Glomerular visceral epithelial cell (primary cell): ENCODE measurements at regions not wholly inside any gene's neighbourhood (a gene's known extent, or its start where the extent isn't known, plus 50 kb on each side); places are given as distances from the start of the nearest gene placed in this dataset.

Experiments used
- DNase-seq: peaks from one replicate; pipeline ENCODE4 v3.0.0-alpha.2; 2016; ENCODE audit errors: extremely low spot score

DNA sequence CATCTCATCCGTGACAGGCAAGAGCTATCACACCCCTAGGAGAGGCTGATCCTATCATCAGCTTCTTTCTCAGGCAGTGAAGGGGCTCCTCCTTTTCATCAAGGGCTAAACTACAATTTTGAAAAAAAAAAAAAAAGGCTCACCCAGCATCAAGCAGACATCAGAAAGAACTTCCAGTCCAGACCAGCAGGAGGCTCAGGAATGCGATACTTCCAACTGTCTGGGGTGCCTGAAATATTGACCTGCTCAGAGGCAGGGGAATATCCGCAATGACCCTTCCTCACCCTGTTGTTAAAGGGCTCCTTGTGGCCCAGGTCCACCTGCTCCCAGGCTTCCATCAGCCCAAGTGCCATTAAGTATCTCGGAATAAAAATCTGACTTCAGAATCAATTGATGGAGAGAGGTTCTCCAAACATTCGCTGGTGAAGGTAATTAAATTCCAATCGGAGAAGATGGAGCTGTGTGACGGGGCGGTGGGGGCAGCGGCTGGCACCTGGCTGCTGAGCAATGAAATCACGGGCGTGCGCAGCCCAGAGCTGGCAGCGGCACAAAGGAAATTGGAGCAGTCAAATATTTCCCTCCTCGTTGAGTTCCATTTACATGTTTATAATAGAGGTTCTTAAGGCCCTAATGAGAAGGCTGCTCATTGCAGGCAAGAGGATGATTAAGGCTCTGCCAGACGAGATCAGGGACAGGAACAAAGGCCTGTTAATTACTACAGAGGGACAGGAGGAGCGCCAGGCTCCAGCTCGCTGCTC is 69.0 kb upstream of the THY1 start:
- no peak for DNase-seq

DNA sequence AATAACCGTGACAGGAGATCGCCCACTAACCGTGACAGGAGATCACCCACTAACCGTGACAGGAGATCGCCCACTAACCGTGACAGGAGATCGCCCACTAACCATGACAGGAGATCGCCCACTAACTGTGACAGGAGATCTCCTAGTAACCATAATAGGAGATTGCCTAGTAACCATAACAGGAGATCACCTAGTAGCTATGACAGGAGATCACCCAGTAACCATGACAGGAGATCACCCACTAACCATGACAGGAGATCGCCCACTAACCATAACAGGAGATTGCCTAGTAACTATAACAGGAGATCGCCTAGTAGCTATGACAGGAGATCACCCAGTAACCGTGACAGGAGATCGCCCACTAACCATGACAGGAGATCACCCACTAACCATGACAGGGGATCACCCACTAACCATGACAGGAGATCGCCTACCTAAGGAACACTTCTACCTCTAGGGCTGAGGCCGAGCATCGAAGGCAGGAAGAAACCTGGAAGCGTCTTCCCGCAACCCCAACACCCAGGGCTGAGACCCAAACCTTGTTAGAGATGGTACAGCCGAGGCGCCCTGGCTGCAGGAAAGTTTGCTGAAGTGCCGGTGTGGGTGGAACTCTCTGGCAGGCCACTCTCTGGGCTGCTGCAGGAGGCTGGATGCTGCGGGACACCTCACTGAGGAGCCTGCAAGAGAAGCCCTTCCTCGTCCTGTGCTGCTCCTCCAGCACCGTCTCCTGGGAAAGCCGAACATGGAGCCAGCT is 67.5 kb upstream of the THY1 start:
- DNase-seq, result no peak

DNA sequence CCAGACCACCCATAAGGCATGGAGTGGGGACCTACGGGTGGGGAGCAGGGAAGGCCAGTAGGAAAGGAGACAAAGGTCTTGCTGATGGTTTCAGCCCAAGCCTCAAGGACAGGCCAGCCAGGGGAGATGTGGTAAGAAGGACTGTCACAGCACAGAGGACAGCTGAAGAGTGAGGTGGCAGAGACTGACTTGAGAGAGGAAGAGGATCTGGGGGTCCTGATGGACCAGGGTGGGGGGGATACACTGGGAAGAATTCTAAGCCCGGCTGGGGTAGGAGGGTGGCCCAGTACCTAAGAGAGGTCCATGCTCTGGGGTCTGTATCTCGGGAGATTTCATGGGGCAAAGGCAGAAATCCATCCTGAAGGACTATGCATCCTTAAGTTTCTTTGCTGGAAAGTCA is 66.1 kb upstream of the THY1 start:
- DNase-seq, result no peak

DNA sequence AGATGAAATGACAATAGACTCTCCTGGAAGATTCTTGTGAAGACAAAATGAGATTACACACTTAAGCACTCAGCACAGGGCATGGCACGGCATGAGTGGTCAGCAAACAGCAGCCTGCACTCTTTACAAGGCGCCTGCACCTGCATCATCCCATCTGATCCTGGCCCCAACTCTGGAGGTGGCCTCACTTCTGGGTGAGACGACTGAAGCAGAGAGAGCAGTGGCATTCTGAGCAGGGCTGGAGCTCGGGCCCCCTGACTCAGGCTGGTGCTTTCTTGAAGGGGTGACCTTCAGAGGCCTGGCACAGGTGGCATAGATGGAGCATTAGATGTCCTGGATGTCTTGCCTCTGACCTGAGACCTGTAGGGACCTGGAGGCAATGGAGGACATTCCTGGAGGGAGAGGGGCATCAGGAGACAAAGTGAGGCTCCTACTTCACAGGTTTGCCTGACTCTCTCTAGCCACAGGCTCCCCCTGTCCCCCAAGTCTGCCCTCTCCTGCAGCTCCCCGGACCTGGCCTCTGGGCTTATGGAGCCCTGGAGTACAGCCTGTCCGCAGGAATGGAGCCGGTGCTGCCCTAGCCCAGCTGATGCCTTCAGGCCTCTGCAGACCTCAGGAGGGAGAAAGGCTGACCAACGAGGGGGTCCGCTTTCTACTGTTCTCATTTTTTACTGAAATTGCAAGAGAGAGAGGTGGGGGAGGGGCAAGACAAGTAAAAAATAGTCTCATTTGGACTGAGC is 65.5 kb upstream of the THY1 start:
- DNase-seq, result no peak

DNA sequence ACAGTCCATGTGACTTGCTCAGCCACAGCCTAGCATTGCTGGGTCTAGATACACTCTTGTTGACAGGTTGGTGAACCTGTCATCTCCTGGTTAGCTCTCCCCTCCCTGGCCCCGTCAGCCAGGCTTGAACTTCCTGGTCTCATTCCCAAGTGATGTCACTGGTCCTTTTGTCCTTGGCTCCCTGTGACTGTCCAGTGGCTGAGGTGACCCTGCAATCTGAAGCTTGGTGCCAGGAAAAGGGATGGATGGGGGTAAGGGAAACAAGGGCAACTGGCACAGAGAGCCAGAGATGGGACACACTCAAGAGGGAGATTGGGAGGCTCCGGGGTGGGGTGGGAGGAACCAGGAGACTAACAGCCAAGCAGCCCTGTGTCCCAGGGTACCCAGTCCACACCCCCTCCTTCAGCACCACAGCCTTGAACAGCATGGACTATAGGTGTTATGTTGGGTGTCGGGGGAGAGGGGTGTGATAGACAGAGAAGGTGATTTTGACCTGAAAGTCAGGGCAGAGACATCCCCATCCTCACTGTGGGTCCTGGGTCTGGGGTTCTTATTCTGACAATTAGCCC is 63.8 kb upstream of the THY1 start:
- DNase-seq, result no peak

DNA sequence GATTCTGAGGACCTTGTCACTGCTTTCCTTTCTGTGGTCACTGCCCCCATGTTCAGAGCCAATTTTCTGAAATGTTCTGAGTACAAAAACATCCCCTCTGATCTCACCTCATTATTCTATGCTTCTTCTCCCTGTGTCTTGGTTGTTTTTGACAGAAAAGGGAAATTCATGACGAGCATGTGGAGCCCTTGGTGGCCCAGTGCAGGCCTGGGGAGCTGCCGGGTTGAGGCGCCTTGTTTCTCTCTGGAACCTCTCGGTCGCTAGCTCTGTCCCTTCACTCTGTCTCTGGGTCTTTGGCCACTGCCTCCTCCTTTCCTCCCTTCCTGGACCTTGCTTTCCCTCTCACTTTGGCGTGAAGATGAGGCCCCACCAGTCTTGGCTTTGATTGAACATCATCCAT is 63.0 kb upstream of the THY1 start:
- no peak for DNase-seq

DNA sequence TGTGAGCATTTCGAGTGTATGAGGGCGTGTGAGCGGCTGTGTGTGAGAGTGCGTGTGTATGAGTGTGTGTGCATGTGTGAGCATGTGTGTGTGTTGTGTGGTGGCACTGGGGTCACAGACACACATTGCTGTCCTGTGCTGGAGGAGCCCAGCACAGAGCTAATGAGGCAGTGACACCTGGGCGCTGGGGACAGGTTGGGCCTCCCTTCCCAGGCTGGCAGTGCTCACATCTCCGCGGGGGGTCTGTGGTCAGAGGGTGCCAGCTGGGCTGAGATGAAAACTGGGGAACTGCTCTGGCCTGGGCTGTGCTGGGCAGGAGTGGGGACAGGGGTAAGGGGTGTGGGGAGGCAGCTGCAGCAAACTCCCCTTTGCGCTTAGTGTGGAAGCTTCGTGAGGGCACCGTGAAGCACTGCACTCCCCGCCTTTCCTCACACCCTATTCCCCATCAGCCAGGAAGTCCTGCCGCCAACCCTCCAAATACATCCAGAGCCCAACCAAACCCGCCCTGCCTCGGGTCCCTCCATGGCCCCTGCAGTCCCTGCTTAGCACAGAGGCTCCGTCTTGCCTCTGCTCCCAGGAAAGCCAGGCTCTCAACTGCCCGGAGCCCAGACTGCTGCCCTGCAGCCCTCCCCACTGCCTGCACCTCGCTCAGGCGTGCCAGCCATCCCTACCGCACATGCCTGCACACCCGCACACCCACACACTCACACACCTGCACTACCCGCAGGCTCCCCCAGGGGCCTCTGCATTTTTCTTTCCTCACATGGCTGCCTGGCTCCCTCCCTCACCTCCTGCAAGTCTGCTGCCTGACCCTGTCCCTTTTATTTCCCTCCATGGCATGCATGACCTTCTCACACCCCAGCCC is 62.0 kb upstream of the THY1 start:
- no peak for DNase-seq

DNA sequence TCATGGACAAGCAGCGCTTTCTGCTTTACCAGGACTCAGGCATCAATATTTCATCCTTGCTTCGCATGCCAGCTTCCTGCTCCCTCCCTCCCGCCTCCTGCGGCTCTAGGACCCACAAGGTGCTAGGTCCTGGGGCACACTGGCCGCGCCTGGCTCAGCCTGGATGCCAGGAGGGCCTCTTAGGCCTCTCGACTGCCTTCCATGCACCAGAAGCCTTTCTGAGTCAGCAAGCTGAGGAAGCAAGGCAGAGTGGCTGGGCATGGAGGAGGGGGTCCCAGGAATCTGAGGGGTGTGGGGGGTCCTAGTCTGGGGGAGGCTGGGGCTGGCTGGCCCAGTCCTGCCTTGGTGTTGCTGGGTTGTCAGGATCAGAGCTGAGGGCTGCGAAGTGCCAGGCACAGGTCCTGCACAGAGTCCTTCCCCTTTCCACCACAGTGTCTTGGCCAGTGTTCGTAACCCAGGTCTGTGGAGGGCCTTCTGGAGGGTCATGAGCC is 61.0 kb upstream of the THY1 start:
- no peak for DNase-seq

DNA sequence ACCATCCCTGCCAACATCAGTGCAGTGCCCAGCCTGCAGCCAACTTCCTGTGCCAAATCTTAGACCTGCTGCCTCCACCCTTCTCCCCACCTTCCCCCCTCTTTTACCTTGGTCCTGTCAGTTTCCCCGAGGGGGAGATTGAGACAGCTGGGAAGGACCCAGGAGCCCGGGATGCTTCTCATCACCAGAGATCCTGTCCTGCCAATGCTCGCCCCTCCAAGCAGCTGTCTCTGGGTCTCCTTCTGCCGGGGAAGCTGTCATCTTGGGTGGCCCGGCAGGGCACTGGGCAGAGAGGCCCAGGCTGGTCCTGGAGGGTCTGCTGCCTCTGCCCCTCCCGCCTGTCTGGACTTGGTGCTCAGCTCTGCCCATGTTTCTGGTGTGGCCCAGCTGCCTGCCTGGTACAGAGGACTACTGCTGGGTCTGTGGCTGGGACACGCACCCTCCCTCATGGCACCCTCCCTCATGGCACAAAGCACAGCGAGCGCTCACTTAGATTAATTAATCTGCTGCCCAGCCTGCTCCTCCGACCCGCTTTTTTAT is 60.4 kb upstream of the THY1 start:
- no peak for DNase-seq

DNA sequence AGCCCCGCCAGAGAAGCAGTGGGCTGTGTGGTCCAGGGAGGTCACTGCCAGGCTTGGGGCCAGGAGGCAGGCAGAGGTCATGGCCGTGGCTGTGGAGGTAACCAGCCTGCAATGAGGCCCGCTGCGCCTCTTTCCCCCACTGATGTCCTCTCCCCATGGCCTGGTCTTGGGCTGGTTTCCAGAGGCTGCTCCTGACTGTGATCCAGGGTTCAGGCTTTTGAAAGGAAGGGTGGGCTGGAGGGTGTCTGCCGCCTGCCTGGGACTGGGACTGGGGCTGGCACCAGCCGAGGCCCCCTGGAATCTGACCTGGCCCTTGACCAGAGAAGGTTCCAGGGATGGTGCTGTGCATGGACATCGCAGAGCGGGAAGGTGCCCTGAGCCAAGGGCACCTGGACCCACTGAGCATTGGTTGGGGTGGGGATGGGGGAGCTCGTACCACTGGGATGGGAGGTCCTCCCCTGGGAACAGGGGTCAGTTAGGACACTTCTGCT is 59.6 kb upstream of the THY1 start:
- no peak for DNase-seq

DNA sequence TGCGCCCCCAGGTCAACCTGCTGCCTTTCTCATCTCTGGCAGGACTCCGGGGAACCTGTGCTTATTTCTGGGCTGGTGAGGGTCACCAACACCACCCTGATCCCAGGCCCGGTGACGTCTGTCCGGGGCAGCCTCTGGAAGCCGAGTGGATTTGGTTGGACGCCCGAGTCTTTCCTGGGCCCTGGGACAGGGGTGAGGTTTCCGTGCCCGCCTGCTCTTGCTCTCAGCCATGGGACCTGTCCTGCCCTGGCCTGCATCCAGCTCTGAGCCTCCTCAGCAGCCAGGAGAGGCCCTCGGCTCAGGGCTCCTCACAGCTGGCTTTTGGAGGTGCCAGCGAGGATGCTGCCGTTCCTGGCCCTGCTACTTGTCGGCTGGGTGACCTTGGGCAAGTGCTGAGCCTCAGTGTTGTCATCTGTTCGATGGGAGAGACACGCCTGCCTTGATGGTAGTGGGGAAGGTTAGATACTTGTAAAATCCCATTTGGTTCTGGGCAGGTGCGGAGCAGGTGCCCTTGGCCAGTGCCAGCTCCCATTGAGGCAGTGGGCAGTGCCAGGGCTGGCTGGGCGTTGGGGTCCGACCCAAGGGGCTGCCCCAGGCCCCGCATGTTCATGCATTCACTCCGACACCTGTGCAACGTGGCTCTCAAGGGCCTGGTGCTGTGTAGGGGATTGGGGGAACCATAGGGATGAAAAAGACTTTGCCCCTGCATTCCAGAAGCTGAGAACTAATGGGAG is 58.9 kb upstream of the THY1 start:
- peak; percentile 6 for DNase-seq

DNA sequence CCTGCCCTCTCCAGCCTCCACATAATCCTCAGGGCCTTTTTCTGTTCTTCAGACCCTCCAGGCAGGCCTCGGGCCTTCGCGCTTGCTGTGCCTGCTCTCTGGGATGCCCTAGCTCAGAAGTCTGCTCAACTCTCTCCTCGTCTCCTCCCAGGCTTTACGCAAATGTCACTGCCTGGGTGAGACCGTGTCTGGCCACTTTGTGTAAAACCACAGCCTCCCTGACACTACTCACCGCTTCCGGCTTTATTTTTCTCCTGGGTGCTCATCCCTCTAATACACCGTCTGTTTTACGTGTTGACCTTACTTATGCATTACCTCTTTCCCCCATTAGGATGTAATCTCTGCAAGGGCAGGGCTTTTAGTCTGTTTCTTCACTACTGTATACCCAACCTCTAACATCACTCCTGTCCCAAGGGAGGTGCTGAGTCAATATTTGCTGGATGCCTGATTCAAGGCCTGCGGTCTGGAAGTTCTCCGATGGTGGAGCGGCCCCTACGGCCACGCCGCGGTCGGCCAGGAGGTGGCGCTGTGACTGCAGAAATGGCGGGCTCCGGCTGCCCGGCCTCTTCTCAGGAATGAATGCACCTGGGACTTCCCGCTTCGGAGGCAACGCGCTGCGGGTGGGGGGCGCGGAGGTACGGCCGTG is 58.2 kb upstream of the THY1 start:
- DNase-seq, result peak; percentile 80

DNA sequence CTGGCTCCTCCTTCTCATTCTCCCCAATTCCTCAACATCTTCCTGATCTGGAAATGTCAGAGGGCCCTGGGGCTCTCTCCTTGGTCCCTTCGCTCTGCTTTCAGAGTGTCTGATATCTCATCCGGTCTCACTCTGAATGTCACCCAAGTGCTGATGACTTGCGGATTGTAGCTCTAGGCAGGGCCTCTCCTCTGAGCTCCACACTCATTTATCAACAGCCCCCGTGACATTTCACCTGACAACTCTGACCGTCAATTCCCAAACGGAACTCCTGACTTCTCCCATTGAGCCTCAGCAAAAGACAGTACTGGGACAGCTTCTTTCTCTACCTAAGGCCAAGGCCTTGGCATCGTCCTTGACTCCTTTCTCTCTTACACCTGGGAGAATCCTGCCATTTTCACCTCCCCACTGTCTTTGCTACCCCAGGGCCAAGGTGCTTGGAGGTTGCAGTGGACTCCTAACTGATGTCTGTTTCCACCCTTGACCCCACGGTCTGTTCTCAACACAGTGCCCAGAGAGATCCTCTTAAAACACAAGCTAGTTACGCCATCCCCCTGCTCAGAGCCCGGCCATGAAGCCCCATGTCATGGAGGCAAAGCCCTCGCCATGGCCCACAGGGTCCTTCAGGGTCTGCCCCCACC is 57.5 kb upstream of the THY1 start:
- no peak for DNase-seq

DNA sequence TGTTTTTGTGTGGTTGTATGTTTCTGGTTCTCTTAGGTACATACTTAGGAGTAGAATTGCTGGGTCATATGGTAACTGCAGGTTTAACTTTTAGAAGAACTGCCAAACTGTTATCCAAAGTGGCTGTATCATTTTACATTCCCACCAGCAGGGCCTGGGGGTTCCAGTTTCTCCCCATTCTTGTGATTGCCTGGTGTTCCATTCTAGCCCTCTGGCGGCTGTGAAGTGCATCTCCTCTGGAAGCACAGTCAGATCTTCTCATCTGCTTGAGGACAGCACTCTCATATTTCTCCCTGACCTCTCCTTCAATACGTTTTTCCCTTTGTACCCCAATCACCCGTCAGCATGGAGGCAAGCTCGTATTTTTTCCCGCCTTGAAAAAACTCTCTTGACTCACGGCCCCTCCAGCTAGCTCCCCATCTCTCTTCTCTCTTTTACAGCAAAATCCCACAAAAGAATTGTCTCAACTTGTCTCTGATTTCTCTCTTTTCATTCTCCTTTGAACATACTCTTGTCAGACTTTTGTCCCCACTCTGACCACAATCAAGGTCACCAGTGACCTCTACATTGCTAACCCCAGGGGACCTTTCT is 56.8 kb upstream of the THY1 start:
- peak; percentile 22 for DNase-seq

DNA sequence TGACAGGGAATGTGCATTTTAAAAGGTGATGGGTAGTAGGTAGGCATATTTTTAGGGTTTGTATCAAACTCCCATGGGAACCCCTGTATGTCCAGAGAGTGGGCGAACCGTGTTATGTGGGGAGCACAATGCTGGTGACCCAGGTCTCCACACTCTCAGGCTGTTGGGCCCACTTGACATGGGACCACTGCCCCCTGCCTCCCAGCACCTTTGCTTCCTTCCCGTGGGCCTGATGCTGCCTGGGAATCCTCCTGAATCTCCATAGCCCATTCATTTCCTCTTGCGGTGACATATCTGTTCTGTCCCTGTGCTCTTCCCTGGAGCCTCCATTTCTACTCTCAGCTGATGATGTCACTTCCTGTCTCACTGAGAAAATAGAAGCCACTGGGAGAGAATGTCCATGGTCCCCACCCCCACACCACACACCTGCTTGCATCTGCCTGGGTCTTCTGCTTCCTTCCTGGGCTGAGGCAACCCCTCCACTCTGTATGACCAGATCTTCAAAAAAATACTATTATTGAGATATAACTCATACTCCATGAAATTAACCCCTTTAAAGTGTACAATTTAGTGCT is 55.8 kb upstream of the THY1 start:
- no peak for DNase-seq

DNA sequence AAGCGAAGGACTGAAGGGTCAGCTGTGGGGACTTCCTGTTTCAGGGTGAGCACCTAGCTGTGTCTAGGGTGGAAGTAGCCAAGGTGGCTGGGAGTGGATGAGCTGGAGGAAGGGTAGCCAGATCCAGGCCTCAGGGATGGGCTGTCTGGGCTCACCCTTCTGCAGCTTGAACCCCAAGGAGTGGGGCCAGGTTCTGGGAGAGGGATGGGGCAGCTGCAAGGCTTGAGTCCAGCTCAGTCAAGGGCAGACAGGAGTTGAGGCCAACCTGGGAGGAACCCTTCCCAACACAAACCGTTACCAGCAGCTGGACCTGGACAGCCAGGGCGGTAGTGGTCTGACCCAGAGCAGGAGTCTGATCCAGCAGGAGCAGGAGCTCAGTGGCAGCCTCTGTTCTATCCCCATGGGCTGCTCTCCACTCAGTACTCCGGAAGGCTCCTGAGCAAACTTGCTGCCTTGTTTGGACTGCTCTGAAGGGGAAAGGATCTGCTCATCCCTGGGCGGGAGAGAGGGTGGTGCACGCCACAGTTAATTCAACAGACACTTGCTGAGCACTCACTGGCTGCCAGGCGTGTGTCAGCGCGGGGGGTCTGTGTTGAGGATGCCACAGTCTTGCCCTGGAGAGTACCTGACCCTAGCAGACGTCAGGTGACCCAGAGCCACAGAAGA is 53.8 kb upstream of the THY1 start:
- DNase-seq, result no peak

DNA sequence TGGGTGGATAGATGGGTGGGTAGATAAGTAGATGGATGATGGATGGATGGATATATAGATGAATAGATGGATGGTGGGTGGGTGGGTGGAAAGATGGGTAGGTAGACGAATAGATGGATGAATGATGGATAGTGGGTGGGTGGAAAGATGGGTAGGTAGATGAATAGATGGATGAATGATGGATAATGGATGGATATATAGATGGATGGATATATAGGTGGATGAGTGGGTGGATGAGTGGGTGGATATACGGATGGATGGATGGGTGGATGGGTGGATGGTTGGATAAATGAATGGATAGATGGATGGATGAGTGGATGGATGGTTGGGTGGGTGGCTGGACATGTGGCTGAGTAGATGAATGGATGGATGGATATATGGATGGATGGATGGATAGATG is 53.1 kb upstream of the THY1 start:
- DNase-seq, result no peak
